Small intestine (tissue), 7 donors: ENCODE measurements at regions not wholly inside any gene's neighbourhood (a gene's known extent, or its start where the extent isn't known, plus 50 kb on each side); places are given as distances from the start of the nearest gene placed in this dataset.

ENCODE experiments used
- DNase-seq, 2 donors: peaks; one replicate each; pipeline versions ENCODE4 v3.0.0 to v3.0.0-alpha.2; 2013
- FAIRE-seq: peaks from 2 replicates; lab custom pipeline; 2012; peaks lifted over from hg19 to GRCh38; lab: Jason Lieb, UNC
- H3K27ac ChIP-seq, 3 donors: one replicate each; pipeline ENCODE4 v1.5.1; 2013; ENCODE audit warnings: low read length in 2 of 3, mild to moderate bottlenecking in 2 of 3, control low read depth in 1 of 3, inconsistent platforms in 1 of 3, low read depth in 1 of 3, moderate library complexity in 1 of 3
- H3K27me3 ChIP-seq, 3 donors: one replicate each; pipeline ENCODE4 v1.6.1; 2013; ENCODE audit warnings: low read length in 3 of 3, inconsistent platforms in 1 of 3; ENCODE audit not compliant: control insufficient read depth in 3 of 3, insufficient read depth in 3 of 3
- H3K36me3 ChIP-seq, 3 donors: one replicate each; pipeline ENCODE4 v1.6.1; 2013; ENCODE audit warnings: low read length in 3 of 3, inconsistent platforms in 1 of 3, low read depth in 1 of 3, mild to moderate bottlenecking in 1 of 3, moderate library complexity in 1 of 3; ENCODE audit not compliant: control insufficient read depth in 3 of 3, insufficient read depth in 2 of 3
- H3K4me1 ChIP-seq, 3 donors: one replicate each; pipeline ENCODE4 v1.6.1; 2013; ENCODE audit warnings: low read length in 2 of 3, inconsistent platforms in 1 of 3, low read depth in 1 of 3, mild to moderate bottlenecking in 1 of 3, moderate library complexity in 1 of 3; ENCODE audit not compliant: control insufficient read depth in 3 of 3, insufficient read depth in 2 of 3
- H3K4me3 ChIP-seq, 3 donors: one replicate each; pipeline ENCODE4 v1.5.1; 2013; ENCODE audit warnings: low read length in 3 of 3, control low read depth in 1 of 3, inconsistent platforms in 1 of 3, low read depth in 1 of 3, mild to moderate bottlenecking in 1 of 3, moderate library complexity in 1 of 3
- H3K9me3 ChIP-seq, 2 donors: one replicate each; pipeline ENCODE4 v1.6.1; 2013; ENCODE audit warnings: low read depth in 1 of 2, low read length in 1 of 2; ENCODE audit not compliant: control insufficient read depth in 2 of 2, insufficient read depth in 1 of 2
- WGBS, 3 donors: extraction: QIAGEN DNeasy Blood & Tissue Kit; methylation state at CpG; one replicate each; pipeline ENCODE4 v1.1.7; 2013; 5-methylcytosine and 5-hydroxymethylcytosine counted together
- donor health status: healthy with polysubstance abuse.
- donor health status: control.
- donor health status: control.
- donor health status: Bipolar disorder and iron deficiency.
- donor health status: healthy.

GRCh38 chr9:69955536-69956355, 87.9 kb upstream of the MAMDC2 start:
- H3K4me1 ChIP-seq, result no peaks in the 10 kb centered on the region
- H3K27ac ChIP-seq, result no peak overlapping the region
- no peaks in the 10 kb centered on the region for H3K36me3 ChIP-seq
- no peak for FAIRE-seq
- no peaks in the 10 kb centered on the region for H3K9me3 ChIP-seq
- 64 to 71% (median 66%) methylated on average over 6 of the region's 6 CpGs for WGBS, 3 donors
- no peak for DNase-seq
- no peaks in the 10 kb centered on the region for H3K27me3 ChIP-seq
- H3K4me3 ChIP-seq, result no peak overlapping the region

DNA sequence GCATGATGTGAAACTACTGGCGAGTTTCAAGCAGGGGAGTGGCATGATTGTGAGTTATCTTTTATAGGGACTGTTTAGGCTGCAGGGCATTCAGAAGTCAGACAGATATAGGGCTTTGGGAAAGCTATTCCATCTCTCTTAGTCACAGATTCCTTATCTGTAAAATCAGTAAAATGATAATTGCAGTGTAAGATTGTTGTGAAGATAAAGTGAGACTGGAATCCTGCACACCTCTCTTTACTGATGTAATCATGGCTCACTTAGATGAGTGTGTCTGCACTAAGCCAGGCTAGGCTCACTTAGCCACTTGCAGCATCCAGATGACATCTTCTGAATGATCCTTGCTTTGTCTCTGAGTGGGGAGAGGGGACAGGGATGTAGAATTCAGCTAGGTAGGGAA, 81.8 kb upstream of the MAMDC2 start:
- no peak overlapping the region for H3K27ac ChIP-seq

DNA sequence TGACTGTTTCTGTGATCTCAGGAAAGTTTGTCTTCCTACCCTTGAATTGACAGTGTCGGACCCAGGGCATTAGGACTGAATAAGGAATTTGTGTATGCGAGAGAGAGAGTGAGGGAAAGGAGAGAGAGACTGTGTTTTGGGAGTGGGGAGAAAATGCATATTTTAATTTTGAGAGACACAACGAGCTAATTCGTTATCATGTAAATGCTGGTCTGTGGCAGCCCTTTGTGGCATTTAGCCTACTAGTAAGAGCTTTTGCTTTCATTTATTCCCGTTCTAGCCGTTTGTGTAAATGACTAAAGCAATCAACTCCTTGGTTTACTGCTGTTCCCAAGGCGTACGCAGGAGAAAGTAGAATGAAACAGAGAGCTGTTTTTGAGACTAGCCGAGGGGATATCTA, 79.8 kb upstream of the MAMDC2 start:
- no peak overlapping the region for H3K27ac ChIP-seq
- FAIRE-seq, result no peak

More for the DNA sequence above, 81.8 kb upstream of the MAMDC2 start:
- Histone ChIP-seq H3K4me3 (no peak overlapping the region), H3K9me3 (no peaks in the 10 kb centered on the region), H3K27me3 (peaks cover 0 to 2% (median 0%) of the 10 kb centered on the region in 3 donors), H3K4me1 (no peaks in the 10 kb centered on the region), H3K36me3 (no peaks in the 10 kb centered on the region)
- FAIRE-seq (no peak), DNase-seq (no peak)
- 35 to 64% (median 53%) methylated on average over 1 of the region's 1 CpG for WGBS, 3 donors

DNA sequence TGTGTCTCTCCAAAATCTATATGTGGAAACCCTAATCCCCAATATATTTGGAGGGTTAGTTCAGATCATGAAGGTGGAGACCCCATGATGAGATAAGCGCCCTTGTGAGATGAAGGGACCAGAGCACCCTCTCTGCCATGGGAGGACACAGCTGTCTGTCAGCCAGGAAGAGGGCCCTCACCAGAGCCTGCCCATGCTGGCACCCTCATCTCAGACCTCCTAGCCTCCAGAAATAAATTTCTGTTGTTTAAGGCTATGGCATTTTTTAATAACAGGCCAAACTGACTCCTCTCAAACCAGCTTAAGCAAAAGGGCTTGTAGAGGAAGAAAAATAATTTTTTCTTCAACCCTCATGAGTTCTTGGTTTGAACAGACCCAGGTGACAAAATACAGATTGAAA, 79.2 kb upstream of the MAMDC2 start:
- Histone ChIP-seq H3K4me3 (no peak overlapping the region), H3K4me1 (no peaks in the 10 kb centered on the region), H3K36me3 (no peaks in the 10 kb centered on the region), H3K27me3 (peaks cover 0 to 2% (median 0%) of the 10 kb centered on the region in 3 donors), H3K27ac (no peak overlapping the region), H3K9me3 (no peaks in the 10 kb centered on the region)
- WGBS, 3 donors, result 86 to 96% (median 86%) methylated on average over 1 of the region's 1 CpG
- DNase-seq (no peak), FAIRE-seq (no peak)

More for the DNA sequence above, 79.8 kb upstream of the MAMDC2 start:
- Histone ChIP-seq H3K4me3 (no peak overlapping the region), H3K27me3 (peaks cover 0 to 2% (median 0%) of the 10 kb centered on the region in 3 donors), H3K4me1 (no peaks in the 10 kb centered on the region), H3K9me3 (no peaks in the 10 kb centered on the region), H3K36me3 (no peaks in the 10 kb centered on the region)
- no peak for DNase-seq
- 43 to 55% (median 53%) methylated on average over 9 of the region's 9 CpGs for WGBS, 3 donors

GRCh38 chr9:69965416-69966145, 78.1 kb upstream of the MAMDC2 start:
- 83 to 84% (median 84%) methylated on average over 6 of the region's 6 CpGs for WGBS, 3 donors
- H3K27me3 ChIP-seq, result peaks cover 0 to 4% (median 0%) of the 10 kb centered on the region in 3 donors
- H3K4me3 ChIP-seq, result no peak overlapping the region
- DNase-seq, result no peak
- no peak for FAIRE-seq
- no peaks in the 10 kb centered on the region for H3K4me1 ChIP-seq
- no peak overlapping the region for H3K27ac ChIP-seq
- no peaks in the 10 kb centered on the region for H3K36me3 ChIP-seq
- no peaks in the 10 kb centered on the region for H3K9me3 ChIP-seq

GRCh38 chr9:69967344-69967743, 76.3 kb upstream of the MAMDC2 start:
- WGBS, 3 donors, result 21 to 55% (median 23%) methylated on average over 1 of the region's 1 CpG

DNA sequence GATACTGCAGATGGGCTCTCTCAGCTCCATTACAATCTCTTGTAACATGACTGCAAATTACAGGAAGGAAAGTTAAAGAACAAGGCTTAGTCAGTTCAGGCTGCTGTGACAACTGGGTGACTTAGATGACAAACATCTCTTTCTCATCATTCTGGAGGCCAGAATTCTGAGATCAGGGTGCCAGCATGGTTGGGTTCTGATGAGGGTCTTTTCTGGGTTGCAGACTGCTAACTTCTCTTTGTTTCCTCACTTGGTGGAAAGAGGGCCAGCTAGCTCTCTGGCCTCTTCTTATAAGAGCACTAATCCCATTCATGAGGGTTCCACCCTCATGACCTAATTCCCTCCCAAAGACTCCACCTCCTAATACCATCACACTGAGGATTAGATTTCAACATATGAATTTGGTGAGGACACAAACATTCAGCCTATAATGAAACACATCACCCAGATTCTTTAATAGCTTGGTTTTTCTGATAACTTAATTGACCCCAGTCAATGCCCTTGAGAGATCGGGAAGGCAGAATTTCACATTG, 73.6 kb upstream of the MAMDC2 start:
- Histone ChIP-seq H3K27ac (no peak overlapping the region), H3K27me3 (peaks cover 0 to 3% (median 0%) of the 10 kb centered on the region in 3 donors), H3K4me1 (no peaks in the 10 kb centered on the region), H3K9me3 (no peaks in the 10 kb centered on the region), H3K36me3 (no peaks in the 10 kb centered on the region), H3K4me3 (no peak overlapping the region)
- no peak for DNase-seq
- 81 to 90% (median 85%) methylated on average over 1 of the region's 1 CpG for WGBS, 3 donors
- FAIRE-seq, result no peak

More at GRCh38 chr9:69967344-69967743, 76.3 kb upstream of the MAMDC2 start:
- H3K4me3 ChIP-seq, result no peak overlapping the region
- no peaks in the 10 kb centered on the region for H3K9me3 ChIP-seq
- no peak overlapping the region for H3K27ac ChIP-seq
- no peak for FAIRE-seq
- no peaks in the 10 kb centered on the region for H3K36me3 ChIP-seq
- DNase-seq, result no peak
- peaks cover 0 to 3% (median 0%) of the 10 kb centered on the region in 3 donors for H3K27me3 ChIP-seq
- no peaks in the 10 kb centered on the region for H3K4me1 ChIP-seq

GRCh38 chr9:69971643-69972449, 71.8 kb upstream of the MAMDC2 start:
- Histone ChIP-seq H3K36me3 (no peaks in the 10 kb centered on the region), H3K4me1 (no peaks in the 10 kb centered on the region), H3K27me3 (peaks cover 0 to 3% (median 0%) of the 10 kb centered on the region in 3 donors), H3K9me3 (no peaks in the 10 kb centered on the region), H3K27ac (no peak overlapping the region), H3K4me3 (no peak overlapping the region)
- DNase-seq (peak; percentile 41 to 51), FAIRE-seq (no peak)
- 40 to 45% (median 44%) methylated on average over 16 of the region's 16 CpGs for WGBS, 3 donors
